ES-I3 (cell line): ENCODE measurements at regions not wholly inside any gene's neighbourhood (a gene's known extent, or its start where the extent isn't known, plus 50 kb on each side); places are given as distances from the start of the nearest gene placed in this dataset.
"Not testable (repeated sequence)": the region's sequence is repeated elsewhere in the genome, so short reads cannot be mapped to it uniquely, and the experiment has no call there.

Experiments
- H3K36me3 ChIP-seq: 2 replicates; pipeline ENCODE4 v1.6.1; 2013; ENCODE audit warnings: mild to moderate bottlenecking, low read length, control low read depth, moderate library complexity; ENCODE audit not compliant: insufficient read depth
- H3K4me1 ChIP-seq: 2 replicates; pipeline ENCODE4 v1.6.1; 2013; ENCODE audit warnings: mild to moderate bottlenecking, control low read depth, low read length; ENCODE audit not compliant: insufficient read depth
- H3K9ac ChIP-seq: 2 replicates; pipeline ENCODE4 v1.6.1; 2013; ENCODE audit warnings: low read depth, mild to moderate bottlenecking, low read length, moderate library complexity
- H3K9me3 ChIP-seq: 2 replicates; pipeline ENCODE4 v1.6.1; 2013; ENCODE audit warnings: mild to moderate bottlenecking, low read length, moderate library complexity; ENCODE audit not compliant: control insufficient read depth, insufficient read depth

DNA sequence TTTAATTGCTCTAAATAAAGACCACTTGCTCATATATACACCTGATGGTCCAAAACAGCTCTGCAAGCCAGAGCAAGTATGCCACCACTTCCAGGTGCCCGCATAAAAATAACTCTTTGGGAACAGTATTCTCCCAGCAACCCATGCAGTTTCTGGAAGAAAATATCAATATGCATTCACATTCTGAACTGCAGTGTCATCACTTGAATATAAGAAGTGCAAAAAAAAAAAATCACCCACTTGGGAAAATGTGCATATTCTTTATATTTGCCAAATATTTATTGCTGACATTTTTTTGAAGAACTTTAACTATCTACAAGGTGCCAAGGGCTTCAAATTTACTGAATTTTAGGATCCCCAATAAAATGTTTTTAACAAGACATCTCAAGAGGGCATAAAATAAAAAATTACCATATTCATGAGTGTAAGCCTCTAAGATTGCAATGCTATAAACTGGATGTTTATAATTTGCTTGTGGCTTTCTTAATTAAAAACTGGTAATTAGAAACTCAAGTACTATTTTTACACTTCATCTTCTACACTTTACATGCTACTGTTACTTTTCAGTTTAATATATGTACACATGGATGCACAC lies 360.6 kb upstream of the HNRNPA3 start:
- H3K9me3 ChIP-seq: no peaks in the 10 kb centered on the region
- no peaks in the 10 kb centered on the region for H3K36me3 ChIP-seq
- no peak overlapping the region for H3K9ac ChIP-seq
- H3K4me1 ChIP-seq: peaks cover 9% of the 10 kb centered on the region

DNA sequence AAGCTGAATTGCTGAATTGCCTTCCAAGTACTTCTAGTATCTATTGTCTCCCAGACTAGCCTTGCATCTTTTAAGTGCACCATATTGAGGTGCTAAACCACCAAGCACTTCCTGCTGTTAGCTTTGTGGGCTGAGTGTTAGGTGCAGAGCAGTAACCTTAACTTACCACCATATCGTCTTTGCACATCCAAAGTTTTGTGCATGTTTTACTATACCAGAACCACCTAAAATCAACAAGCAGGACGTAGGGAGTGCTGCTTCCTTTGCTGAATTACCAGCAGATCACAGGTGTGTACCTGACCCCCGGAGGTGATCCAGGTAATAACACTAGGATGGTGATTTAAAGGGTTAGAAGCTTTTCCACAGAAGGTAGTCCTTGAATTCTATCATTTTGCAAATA lies 359.9 kb upstream of the HNRNPA3 start:
- Histone ChIP-seq H3K9me3 (no peaks in the 10 kb centered on the region), H3K9ac (no peak overlapping the region), H3K4me1 (peaks cover 9% of the 10 kb centered on the region), H3K36me3 (no peaks in the 10 kb centered on the region)

DNA sequence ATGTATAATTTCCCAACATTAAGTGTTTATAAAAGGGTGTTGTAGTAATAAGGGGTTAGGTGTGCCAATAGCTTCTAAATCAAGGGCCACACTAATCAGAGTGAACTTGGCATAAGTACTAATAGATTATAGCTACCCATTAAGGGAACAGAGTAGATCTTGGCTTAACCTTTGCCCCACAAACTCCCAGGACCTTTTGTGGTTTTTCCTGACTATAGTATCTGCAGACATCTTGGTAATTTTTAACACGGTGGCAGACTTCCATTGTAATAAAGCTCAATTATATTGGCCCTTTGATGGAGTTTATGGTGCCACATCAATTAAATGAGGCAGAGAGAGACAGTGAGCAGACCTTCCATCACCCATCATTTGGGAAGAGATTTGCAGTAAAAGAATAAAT lies 358.5 kb upstream of the HNRNPA3 start:
- Histone ChIP-seq H3K9me3 (no peaks in the 10 kb centered on the region), H3K9ac (no peak overlapping the region), H3K4me1 (peaks cover 9% of the 10 kb centered on the region), H3K36me3 (no peaks in the 10 kb centered on the region)

DNA sequence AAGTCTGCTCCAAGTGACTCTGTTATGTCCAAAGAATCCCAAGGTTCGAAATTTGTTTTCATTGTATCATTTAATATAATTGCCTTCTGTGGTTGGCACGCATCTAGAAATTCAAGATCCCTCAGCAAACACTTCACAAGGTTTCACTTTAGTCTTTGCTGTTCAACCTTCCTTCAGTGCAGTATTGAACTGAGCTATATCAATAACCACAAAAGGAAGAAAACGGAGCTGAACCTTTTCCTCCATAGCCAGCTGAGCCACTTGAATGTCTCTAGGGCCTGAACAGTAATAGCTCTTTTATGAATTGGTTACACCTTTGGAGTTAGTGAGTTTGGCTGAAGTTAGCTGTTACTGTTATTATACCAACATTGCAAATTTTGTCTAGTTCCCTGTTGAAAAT lies 357.7 kb upstream of the HNRNPA3 start:
- no peaks in the 10 kb centered on the region for H3K9me3 ChIP-seq
- H3K36me3 ChIP-seq: no peaks in the 10 kb centered on the region

DNA sequence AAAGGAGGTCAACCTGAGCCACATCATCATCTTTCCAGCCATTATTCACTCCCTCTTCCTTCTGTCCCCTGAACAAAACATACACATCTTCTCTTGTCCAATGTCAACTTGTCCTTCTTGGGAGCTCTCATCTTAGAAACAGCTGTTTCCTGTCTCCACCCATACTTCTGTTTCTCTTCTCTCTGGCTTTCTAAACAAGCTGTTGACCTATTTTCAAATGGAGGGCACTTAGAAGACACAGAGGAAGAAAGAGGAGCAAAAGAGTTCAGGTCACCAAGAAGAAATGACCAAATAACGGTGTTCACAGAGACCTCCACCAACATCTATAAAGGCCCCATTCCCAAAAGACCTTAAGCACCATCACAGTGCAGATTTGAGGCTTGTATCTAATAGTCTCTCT lies 355.9 kb upstream of the HNRNPA3 start:
- Histone ChIP-seq H3K4me1 (peaks cover 13% of the 10 kb centered on the region), H3K36me3 (no peaks in the 10 kb centered on the region), H3K9ac (no peak overlapping the region), H3K9me3 (no peaks in the 10 kb centered on the region)

More for the DNA sequence above, 357.7 kb upstream of the HNRNPA3 start:
- Histone ChIP-seq H3K9ac (no peak overlapping the region), H3K4me1 (peaks cover 9% of the 10 kb centered on the region)

DNA sequence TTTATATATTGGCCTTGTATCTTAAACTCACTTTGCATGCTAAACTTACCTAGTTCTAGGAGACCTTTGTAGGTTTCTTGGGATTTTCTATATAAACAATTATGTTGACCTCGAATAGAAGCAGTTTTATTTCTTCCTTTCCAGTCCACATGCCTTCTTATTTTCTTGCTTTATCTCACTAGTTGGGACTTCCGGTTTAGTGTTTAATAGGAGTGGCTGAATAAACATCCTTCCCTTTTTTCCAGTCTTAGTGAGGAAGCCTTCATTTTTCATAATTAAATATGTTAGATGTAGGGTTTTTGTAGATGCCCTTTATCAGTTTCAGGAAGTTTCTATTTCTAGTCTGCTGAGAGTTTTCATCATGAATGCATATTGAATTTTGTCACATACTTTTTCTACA lies 347.3 kb upstream of the HNRNPA3 start:
- no peak overlapping the region for H3K9ac ChIP-seq
- no peaks in the 10 kb centered on the region for H3K36me3 ChIP-seq
- H3K9me3 ChIP-seq: no peaks in the 10 kb centered on the region
- H3K4me1 ChIP-seq: 0 out of 2 replicates have a peak, but pooled peaks cover under 1% of the 10 kb centered on the region

DNA sequence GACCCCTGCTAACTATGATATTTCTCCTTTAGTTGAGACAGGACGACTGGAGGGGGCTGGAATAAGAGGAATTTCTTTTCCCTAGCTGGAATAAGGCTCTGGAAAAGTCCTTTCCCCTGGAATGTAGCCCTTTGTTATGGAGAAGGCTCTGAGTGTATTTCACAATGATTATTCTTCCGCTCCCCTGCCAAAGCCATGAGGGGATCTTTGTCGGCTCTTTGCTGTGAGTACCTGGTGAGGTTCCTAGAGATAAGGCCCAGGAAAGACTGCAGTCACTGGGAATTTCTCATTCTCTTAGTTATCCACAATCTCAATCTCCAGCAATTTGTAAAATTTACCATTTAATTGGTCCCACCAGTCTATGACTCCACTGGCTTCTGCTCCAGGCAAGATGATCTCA lies 340.2 kb upstream of the HNRNPA3 start:
- no peaks in the 10 kb centered on the region; the same call in 1 of the 2 replicates for H3K36me3 ChIP-seq
- H3K9me3 ChIP-seq: peaks cover 7% of the 10 kb centered on the region; the same call in 1 of the 2 replicates
- no peak overlapping the region for H3K9ac ChIP-seq
- H3K4me1 ChIP-seq: peaks cover 4% of the 10 kb centered on the region; the same call in 1 of the 2 replicates

DNA sequence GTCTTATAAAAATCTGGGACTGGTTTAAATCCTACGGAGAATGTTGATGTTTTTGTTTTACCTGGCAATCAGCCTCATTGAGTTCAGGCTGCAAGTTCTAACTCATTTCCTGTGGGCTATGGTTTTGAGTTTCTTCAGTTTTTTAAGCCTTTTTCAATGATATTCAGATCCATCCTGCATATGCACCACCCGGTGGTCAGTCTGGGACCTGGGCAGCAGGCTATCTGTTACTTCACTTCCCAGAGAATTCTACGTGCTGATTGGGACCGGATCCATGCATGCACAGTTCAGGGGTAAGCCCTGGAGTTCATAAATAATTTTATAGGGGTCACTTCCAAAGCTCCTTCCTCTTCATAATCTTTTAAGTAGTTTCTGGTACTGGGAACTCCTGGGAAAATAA lies 339.2 kb upstream of the HNRNPA3 start:
- Histone ChIP-seq H3K4me1 (peaks cover 4% of the 10 kb centered on the region; the same call in 1 of the 2 replicates), H3K9me3 (peaks cover 7% of the 10 kb centered on the region; the same call in 1 of the 2 replicates), H3K36me3 (no peaks in the 10 kb centered on the region; the same call in 1 of the 2 replicates), H3K9ac (no peak overlapping the region)

DNA sequence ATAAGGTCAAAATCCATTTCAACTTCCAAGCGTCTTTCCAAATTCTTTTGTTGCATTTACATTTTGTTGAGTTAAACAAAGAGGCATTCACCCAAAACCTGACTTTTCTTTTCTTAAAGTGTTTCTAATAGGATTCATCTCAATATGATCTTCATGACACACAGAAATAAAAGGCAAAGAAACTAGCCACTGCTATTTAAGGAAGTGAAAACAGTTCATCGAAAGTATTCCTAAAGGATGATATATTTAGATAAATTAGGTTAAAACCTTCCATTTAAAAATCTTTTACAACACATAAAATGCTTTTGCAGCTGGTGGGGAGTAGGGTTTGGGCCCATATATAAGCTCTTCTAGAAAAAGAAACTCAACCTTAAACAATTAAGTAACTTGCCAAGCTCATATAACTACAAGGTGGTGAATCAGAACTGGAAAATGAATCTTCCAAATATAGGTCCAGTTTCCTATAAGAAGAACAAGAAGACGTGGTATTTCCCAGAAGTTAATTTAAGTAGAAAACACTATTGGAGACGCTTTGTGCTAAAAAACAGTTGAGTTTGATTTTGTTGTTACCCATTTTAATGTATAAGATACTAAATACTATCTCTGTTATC lies 336.0 kb upstream of the HNRNPA3 start:
- Histone ChIP-seq H3K4me1 (peaks cover 4% of the 10 kb centered on the region; the same call in 1 of the 2 replicates), H3K9me3 (peaks cover 3% of the 10 kb centered on the region; the same call in 1 of the 2 replicates), H3K9ac (no peak overlapping the region), H3K36me3 (no peaks in the 10 kb centered on the region; the same call in 1 of the 2 replicates)

DNA sequence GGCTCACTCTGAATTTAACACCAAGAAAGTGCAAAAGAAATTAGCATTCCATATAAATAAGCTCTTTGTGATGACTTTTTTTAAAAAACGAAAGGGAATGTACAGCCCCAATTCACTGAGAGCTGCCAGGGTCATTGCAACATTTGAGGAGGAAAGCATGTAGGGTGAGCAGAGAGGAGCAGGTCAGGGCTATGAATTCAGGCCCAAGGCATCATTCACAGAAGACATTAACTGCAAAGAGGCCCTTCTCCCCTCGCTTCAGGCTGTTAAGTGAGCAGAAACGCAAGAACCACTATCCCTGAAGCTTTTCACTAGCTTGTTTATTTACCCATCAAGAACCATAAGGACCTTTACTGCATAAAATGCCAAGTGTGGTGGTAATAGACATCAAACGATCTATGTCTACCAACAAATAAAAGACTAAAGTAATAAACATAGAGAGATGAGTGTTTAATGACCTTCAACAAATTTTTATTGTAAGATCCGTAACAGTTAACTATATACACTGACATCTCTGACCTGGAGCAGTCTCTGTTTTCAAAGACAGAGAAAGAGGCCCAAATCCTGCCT lies 333.1 kb upstream of the HNRNPA3 start:
- Histone ChIP-seq H3K4me1 (no peaks in the 10 kb centered on the region), H3K9me3 (no peaks in the 10 kb centered on the region), H3K9ac (no peak overlapping the region), H3K36me3 (no peaks in the 10 kb centered on the region; the same call in 1 of the 2 replicates)

DNA sequence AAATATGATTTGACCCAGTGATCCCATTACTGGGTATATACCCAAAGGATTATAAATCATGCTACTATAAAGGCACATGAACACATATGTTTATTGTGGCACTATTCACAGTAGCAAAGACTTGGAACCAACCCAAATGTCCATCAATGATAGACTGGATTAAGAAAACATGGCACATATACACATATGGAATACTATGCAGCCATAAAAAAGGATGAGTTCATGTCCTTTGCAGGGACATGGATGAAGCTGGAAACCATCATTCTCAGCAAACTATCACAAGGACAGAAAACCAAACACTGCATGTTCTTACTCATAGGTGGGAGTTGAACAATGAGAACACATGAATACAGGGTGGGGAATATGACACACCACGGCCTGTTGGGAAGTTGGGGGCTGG lies 330.5 kb upstream of the HNRNPA3 start:
- not testable (repeated sequence) for H3K9ac ChIP-seq, H3K9me3 ChIP-seq, H3K36me3 ChIP-seq, H3K4me1 ChIP-seq

DNA sequence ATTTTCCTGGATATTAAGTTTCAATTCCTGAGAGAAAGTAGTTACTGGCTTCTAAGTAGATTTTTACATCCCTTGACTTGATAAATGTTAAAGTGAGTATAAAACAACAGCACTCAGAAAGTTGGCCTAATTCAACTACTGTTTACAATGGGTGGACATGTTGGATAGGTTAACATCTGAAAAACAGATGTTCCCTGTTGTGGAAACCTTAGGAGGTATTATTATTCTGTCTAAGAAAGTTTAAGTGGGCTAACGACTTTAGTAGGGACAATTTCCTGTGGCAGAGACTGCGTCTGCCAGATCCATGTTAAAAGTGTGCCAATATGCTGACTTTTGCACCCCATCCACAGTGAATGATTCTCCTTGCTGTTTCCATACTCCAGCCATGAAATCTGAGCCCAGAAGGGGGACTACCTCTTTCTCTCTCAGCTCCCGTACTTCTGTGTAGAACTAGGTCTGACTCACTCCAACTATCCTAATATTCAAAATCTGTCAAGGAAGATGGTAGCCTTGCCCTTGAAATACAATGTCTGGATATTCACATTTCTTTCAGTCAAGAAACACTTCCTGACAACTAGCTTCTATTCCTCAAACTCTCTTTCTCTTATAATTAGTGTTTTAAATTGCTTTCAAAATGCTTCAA lies 327.5 kb upstream of the HNRNPA3 start:
- Histone ChIP-seq H3K9ac (no peak overlapping the region), H3K9me3 (no peaks in the 10 kb centered on the region), H3K4me1 (peaks cover 4% of the 10 kb centered on the region; the same call in 1 of the 2 replicates), H3K36me3 (no peaks in the 10 kb centered on the region)

DNA sequence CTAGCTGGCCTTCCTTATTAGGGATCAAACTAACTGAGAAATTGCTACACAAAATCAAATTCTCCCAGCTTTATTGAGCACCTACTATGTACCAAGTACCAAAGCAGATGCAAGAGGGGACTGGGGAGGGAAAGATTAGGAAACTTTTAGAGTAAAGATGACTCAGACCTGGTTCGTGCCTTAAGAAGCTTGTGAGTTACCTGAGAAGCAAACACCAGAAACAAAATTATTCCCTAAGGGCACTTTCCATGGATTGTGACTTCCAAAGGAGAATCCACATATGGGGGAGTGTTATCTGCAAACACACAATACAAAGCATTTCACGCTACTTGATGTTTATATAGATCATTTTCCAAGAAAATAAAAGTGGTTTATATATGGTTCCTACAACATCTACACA lies 326.9 kb upstream of the HNRNPA3 start:
- H3K9me3 ChIP-seq: no peaks in the 10 kb centered on the region
- H3K9ac ChIP-seq: no peak overlapping the region
- H3K4me1 ChIP-seq: peaks cover 4% of the 10 kb centered on the region; the same call in 1 of the 2 replicates
- H3K36me3 ChIP-seq: no peaks in the 10 kb centered on the region

DNA sequence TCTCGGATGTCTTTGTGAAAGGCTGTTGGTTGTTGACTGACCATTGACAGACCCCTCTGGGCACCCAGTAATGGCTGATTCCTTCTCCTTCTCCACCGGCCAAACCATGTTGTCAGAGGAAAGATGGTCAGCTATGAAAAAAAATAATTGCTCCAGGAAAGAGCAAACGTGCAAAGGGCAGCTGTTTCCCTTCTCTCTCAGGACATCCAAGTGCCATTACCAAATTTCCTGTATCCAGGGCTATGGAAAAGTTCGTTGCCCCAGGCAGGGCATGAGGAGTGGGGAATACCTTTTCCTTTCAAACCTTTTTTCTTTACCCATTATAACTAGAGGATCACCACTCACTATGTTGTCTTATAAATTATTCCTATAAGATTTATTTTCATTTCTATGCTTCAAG lies 321.5 kb upstream of the HNRNPA3 start:
- no peaks in the 10 kb centered on the region for H3K9me3 ChIP-seq
- no peak overlapping the region for H3K9ac ChIP-seq
- H3K4me1 ChIP-seq: no peaks in the 10 kb centered on the region
- H3K36me3 ChIP-seq: no peaks in the 10 kb centered on the region

DNA sequence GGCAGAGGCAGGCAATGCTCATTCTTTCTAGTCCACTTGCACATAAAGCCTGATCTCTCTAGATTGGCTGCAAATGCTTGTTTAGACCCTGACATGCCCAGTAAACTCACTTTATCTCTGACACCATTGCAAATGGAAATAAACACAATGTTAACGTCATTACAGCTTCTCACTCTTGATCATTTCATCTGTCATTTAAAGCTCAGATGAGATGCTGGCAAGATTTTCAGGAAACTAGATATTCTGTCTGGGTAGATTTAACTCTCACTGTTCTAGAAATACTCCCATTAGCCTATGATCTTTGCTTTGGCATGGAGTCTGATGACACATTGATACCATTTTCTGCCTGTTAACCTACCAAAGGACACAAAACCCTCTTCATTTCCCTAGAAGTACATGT lies 320.7 kb upstream of the HNRNPA3 start:
- Histone ChIP-seq H3K9me3 (no peaks in the 10 kb centered on the region), H3K36me3 (no peaks in the 10 kb centered on the region), H3K9ac (no peak overlapping the region), H3K4me1 (no peaks in the 10 kb centered on the region)
